K562 (cell line): ENCODE measurements at regions not wholly inside any gene's neighbourhood (a gene's known extent, or its start where the extent isn't known, plus 50 kb on each side); places are given as distances from the start of the nearest gene placed in this dataset.

Source experiments
- ATAC-seq: fragments of 200-7000 bp; cut with Tn5 transposase; 3 replicates; pipeline ENCODE4 v1.9.1; 2020; ENCODE audit warnings: moderate library complexity
- BruUV-seq: library from RNA; stranded (reverse); fragments of 400-500 nt; replicated peaks from 2 replicates; lab custom pipeline; 2021; lab: Mats Ljungman, UMichigan
- CTCF ChIA-PET: fragments of 300-600 bp; formaldehyde crosslinking; extraction: SDS; loops from one replicate; lab custom pipeline; 2021; ENCODE audit warnings: low intra/inter-chr PET ratio; lab: Yijun Ruan, JAX
- POLR2A ChIA-PET: fragments of 300-600, 350-650 bp; sonication (Branson Sonifier 250); formaldehyde crosslinking; extraction: SDS; loops from one replicate; lab custom pipeline; 2021; ENCODE audit warnings: antibody characterized with exemption, inconsistent platforms; lab: Yijun Ruan, JAX
- DNase-seq, 4 experiments: peaks; one replicate each; pipeline versions ENCODE4 v3.0.0 to v3.0.0-alpha.2; 2011 to 2018; ENCODE audit warnings: low spot score in 3 of 4, mixed read lengths in 3 of 4; ENCODE audit errors: extremely low read depth in 1 of 4
- FAIRE-seq: peaks from 2 replicates; lab custom pipeline; 2011; peaks lifted over from hg19 to GRCh38; lab: Jason Lieb, UNC
- H2AFZ ChIP-seq: 2 replicates; pipeline ENCODE4 v1.6.0; 2011; ENCODE audit warnings: low read depth, low read length, control low read depth, inconsistent platforms
- H3K27ac ChIP-seq: fragments of 200-600 bp; 3 replicates; pipeline ENCODE4 v1.8.0; 2011; ENCODE audit warnings: low read depth, mild to moderate bottlenecking, control low read depth, inconsistent platforms, low read length, moderate library complexity, mixed read lengths; ENCODE audit errors: extremely low read depth
- H3K27me3 ChIP-seq, 2 experiments: fragments of 300-600 bp in 1 of 2; 2 replicates in 1 of 2; 3 replicates in 1 of 2; pipeline versions ENCODE4 v1.6.0 to v1.8.0; 2011; ENCODE audit warnings: inconsistent platforms in 2 of 2, low read length in 2 of 2, mild to moderate bottlenecking in 1 of 2, mixed read lengths in 1 of 2, moderate library complexity in 1 of 2; ENCODE audit not compliant: control insufficient read depth in 2 of 2, insufficient read depth in 2 of 2
- H3K36me3 ChIP-seq: fragments of 300-600 bp; 3 replicates; pipeline ENCODE4 v1.8.0; 2011; ENCODE audit warnings: mild to moderate bottlenecking, low read length, inconsistent platforms; ENCODE audit not compliant: control insufficient read depth, insufficient read depth
- H3K4me1 ChIP-seq, 2 experiments: fragments of 200-600 bp in 1 of 2; replicated peaks in 1 of 2; 2 replicates in 1 of 2; 3 replicates in 1 of 2; pipeline versions ENCODE4 v1.5.1 to v1.8.0; 2011; ENCODE audit warnings: inconsistent platforms in 2 of 2, low read length in 2 of 2, mild to moderate bottlenecking in 1 of 2, mixed read lengths in 1 of 2, moderate library complexity in 1 of 2; ENCODE audit not compliant: control insufficient read depth in 2 of 2, insufficient read depth in 2 of 2
- H3K4me2 ChIP-seq: 2 replicates; pipeline ENCODE4 v1.6.1; 2011; ENCODE audit warnings: low read length, control low read depth, inconsistent platforms, mixed read lengths; ENCODE audit not compliant: insufficient read depth
- H3K4me3 ChIP-seq: fragments of 200-600 bp; sonication (generic), shearing (Covaris generic); 2 replicates; pipeline ENCODE4 v1.5.1; 2016; ENCODE audit warnings: control low read depth, inconsistent platforms
- H3K79me2 ChIP-seq: fragments of 200-600 bp; 3 replicates; pipeline ENCODE4 v1.8.0; 2011; ENCODE audit warnings: low read length, inconsistent platforms; ENCODE audit not compliant: control insufficient read depth, insufficient read depth
- H3K9ac ChIP-seq, 2 experiments: 2 replicates each; pipeline versions ENCODE4 v1.6.0 to v1.6.1; 2011; ENCODE audit warnings: low read depth in 2 of 2, low read length in 2 of 2, control low read depth in 1 of 2, inconsistent platforms in 1 of 2, mild to moderate bottlenecking in 1 of 2, mixed read lengths in 1 of 2; ENCODE audit not compliant: insufficient read depth in 1 of 2
- H3K9me1 ChIP-seq: one replicate; pipeline ENCODE4 v1.6.0; 2011; ENCODE audit warnings: inconsistent platforms, mild to moderate bottlenecking, low read length, moderate library complexity; ENCODE audit not compliant: control insufficient read depth, insufficient read depth
- H3K9me3 ChIP-seq: replicated peaks from 2 replicates; pipeline ENCODE4 v1.5.1; 2011; ENCODE audit warnings: low read depth, low read length, inconsistent platforms; ENCODE audit not compliant: control insufficient read depth, insufficient read depth
- H4K20me1 ChIP-seq: replicated peaks from 2 replicates; pipeline ENCODE4 v1.6.1; 2011; ENCODE audit warnings: low read length, inconsistent platforms, mixed read lengths; ENCODE audit not compliant: control insufficient read depth, insufficient read depth
- CBX1 ChIP-seq: sonication (generic); IDR thresholded peaks from 2 replicates; pipeline ENCODE4 v1.6.1; 2016; ENCODE audit warnings: antibody characterized with exemption, low read depth, mild to moderate bottlenecking
- GATA2 ChIP-seq: sonication (generic); formaldehyde crosslinking; IDR thresholded peaks from 2 replicates; pipeline ENCODE4 v1.4.0; 2020; ENCODE audit warnings: mild to moderate bottlenecking, missing genetic modification reagents
- ILK ChIP-seq: fragments of 450-650 bp; IDR thresholded peaks from 2 replicates; pipeline ENCODE4 v1.6.1; 2016; ENCODE audit warnings: missing genetic modification characterization, low read depth, mild to moderate bottlenecking, missing compliant biosample characterization, moderate library complexity, borderline replicate concordance
- KLF13 ChIP-seq: fragments of 450-650 bp; IDR thresholded peaks from 2 replicates; pipeline ENCODE4 v1.6.1; 2016; ENCODE audit warnings: missing genetic modification characterization, low read depth, mild to moderate bottlenecking, missing compliant biosample characterization, moderate library complexity, borderline replicate concordance
- KLF16 ChIP-seq: IDR thresholded peaks from 2 replicates; pipeline ENCODE4 v1.6.1; 2016; ENCODE audit warnings: antibody characterized with exemption
- MBD2 ChIP-seq: sonication (generic); IDR thresholded peaks from 2 replicates; pipeline ENCODE4 v1.6.1; 2016; ENCODE audit warnings: low read depth, borderline replicate concordance
- MTA1 ChIP-seq: fragments of 450-650 bp; IDR thresholded peaks from 2 replicates; pipeline ENCODE4 v1.6.1; 2017; ENCODE audit warnings: borderline replicate concordance
- PTTG1 ChIP-seq: fragments of 450-650 bp; IDR thresholded peaks from 2 replicates; pipeline ENCODE4 v1.6.1; 2016; ENCODE audit warnings: low read depth, mild to moderate bottlenecking, missing genetic modification characterization, missing compliant biosample characterization
- RFX1 ChIP-seq: fragments of 450-650 bp; IDR thresholded peaks from 2 replicates; pipeline ENCODE4 v1.6.1; 2016; ENCODE audit warnings: mild to moderate bottlenecking, moderate library complexity
- RNF219 ChIP-seq: fragments of 250-450 bp; sonication (Bioruptor Pico); IDR thresholded peaks from 2 replicates; pipeline ENCODE4 v1.5.0; 2022; ENCODE audit warnings: mild to moderate bottlenecking
- SIRT6 ChIP-seq: IDR thresholded peaks from one replicate; pipeline ENCODE4 v1.6.1; 2012; ENCODE audit warnings: low read depth, mild to moderate bottlenecking, control low read depth, inconsistent platforms, low read length, moderate library complexity
- ZFP36 ChIP-seq: fragments of 150-350 bp; IDR thresholded peaks from 2 replicates; pipeline ENCODE4 v1.6.1; 2018; ENCODE audit warnings: low read length, low read depth; ENCODE audit not compliant: partially characterized antibody
- ZNF444 ChIP-seq: fragments of 250-450 bp; sonication (Bioruptor Pico); IDR thresholded peaks from 2 replicates; pipeline ENCODE4 v1.4.0; 2020; ENCODE audit warnings: mild to moderate bottlenecking, moderate library complexity
- ZNF507 ChIP-seq: conservative IDR thresholded peaks from 2 replicates; pipeline ENCODE4 v1.6.1; 2017; ENCODE audit warnings: missing genetic modification characterization, missing compliant biosample characterization
- WGBS: fragments of 100-300 bp; shearing (Covaris generic); methylation state at CpG from one replicate; pipeline ENCODE4 v1.1.6; 2016; ENCODE audit warnings: low coverage, mixed read lengths; ENCODE audit not compliant: insufficient coverage; ENCODE audit errors: missing lambda C conversion rate; 5-methylcytosine and 5-hydroxymethylcytosine counted together
- in situ Hi-C: fragments of 300-500 bp; cut with MboI; formaldehyde crosslinking; loops from 4 replicates; pipeline ENCODE4 v1.15.0; 2018; ENCODE audit warnings: inconsistent platforms, mixed read lengths
- intact Hi-C: fragments of 100-400 bp; cut with micrococcal nuclease; formaldehyde crosslinking; loops from 2 replicates; pipeline ENCODE4 v1.14.2; 2022
- TF ChIP-seq, protein P1 (sequence below), 2 experiments: fragments of 250-450 bp in 1 of 2; fragments of 450-650 bp in 1 of 2; sonication (Bioruptor Pico) in 1 of 2; IDR thresholded peaks; 2 replicates each; pipeline versions ENCODE4 v1.6.1 to v1.8.0; 2016 to 2021; ENCODE audit warnings: mild to moderate bottlenecking in 2 of 2, moderate library complexity in 2 of 2, missing compliant biosample characterization in 1 of 2, missing genetic modification characterization in 1 of 2

DNA sequence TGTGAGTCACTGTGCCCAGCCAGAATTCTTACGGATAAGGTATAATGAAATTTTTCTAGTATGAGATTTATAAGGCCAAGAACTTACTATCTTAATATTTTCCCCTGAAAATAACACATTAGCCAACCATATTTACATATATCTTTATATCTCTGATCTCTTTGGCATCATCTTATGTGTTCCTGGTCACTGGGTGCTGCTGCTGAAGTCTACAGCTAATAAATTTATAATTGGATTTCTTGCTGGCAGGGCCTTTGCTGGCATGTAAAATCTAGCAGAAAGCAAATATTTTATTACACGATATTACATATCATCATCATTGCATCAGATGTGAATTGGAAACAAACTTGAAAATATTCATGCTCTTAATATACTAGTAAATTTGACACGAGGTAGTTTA is 590.7 kb downstream of the ANXA1 start:
- BruUV-seq, result no TSS peak
- TF ChIP-seq ILK (tag) (no peak), KLF16 (no peak), GATA2 (CRISPR knock-in tag) (no peak), RFX1 (no peak), KLF13 (tag) (no peak), CBX1 (no peak), PTTG1 (no peak), ZNF507 (no peak), SIRT6 (no peak), MBD2 (no peak), RNF219 (no peak), MTA1 (no peak), ZNF444 (CRISPR knock-in tag) (no peak), ZFP36 (no peak)
- TF ChIP-seq, protein P1, sequence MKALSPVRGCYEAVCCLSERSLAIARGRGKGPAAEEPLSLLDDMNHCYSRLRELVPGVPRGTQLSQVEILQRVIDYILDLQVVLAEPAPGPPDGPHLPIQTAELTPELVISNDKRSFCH (CRISPR knock-in tag; IDR thresholded peaks at IDR 0.05), result no peak
- TF ChIP-seq, protein P1 (tag; IDR thresholded peaks at IDR 0.05), result no peak
- TF ChIP-seq, all 486 proteins: peak for 0

More for the DNA sequence above, 590.7 kb downstream of the ANXA1 start:
- Histone ChIP-seq H3K27me3 (no peaks in the 10 kb centered on the region), H3K79me2 (no peaks in the 10 kb centered on the region), H2AFZ (no peak overlapping the region), H4K20me1 (no peaks in the 10 kb centered on the region), H3K9ac (no peak overlapping the region), H3K4me2 (no peak overlapping the region), H3K4me1 (no peaks in the 10 kb centered on the region), H3K9me3 (no peaks in the 10 kb centered on the region), H3K27ac (no peak overlapping the region), H3K9me1 (no peaks in the 10 kb centered on the region), H3K36me3 (no peaks in the 10 kb centered on the region), H3K4me3 (no peak overlapping the region)
- in situ Hi-C loops, result no loop called here
- 29% methylated on average over 3 of the region's 3 CpGs for WGBS
- ATAC-seq (no peak), FAIRE-seq (no peak), DNase-seq (no peak)
- POLR2A ChIA-PET, result no interaction called here
- CTCF ChIA-PET, result no interaction called here
- intact Hi-C loops, result no loop called here
